CD4-positive, alpha-beta T cell (primary cell): ENCODE measurements at regions not wholly inside any gene's neighbourhood (a gene's known extent, or its start where the extent isn't known, plus 50 kb on each side); places are given as distances from the start of the nearest gene placed in this dataset.

Source experiments
- ATAC-seq: fragments of 200-7000 bp; cut with Tn5 transposase; one replicate; pipeline ENCODE4 v1.10.0; 2022; ENCODE audit warnings: mild to moderate bottlenecking; ENCODE audit not compliant: poor library complexity
- CTCF ChIA-PET: fragments of 350-600 bp; sonication (Branson Sonifier 250); formaldehyde crosslinking; loops from one replicate; lab custom pipeline; 2021; ENCODE audit warnings: antibody characterized with exemption, inconsistent platforms; lab: Charles Lee
- POLR2A ChIA-PET: fragments of 350-600 bp; sonication (Branson Sonifier 250); formaldehyde crosslinking; loops from one replicate; lab custom pipeline; 2021; ENCODE audit warnings: antibody characterized with exemption, inconsistent platforms; lab: Charles Lee
- DNase-seq, 14 experiments: peaks; one replicate each; pipeline ENCODE4 v3.0.0-alpha.2; 2013 to 2020; ENCODE audit warnings: mixed read lengths in 2 of 14
- H3K27ac ChIP-seq, 2 donors: one replicate each; pipeline versions ENCODE4 v1.5.1 to v1.7.0; 2013; ENCODE audit warnings: low read length in 2 of 2, low read depth in 1 of 2, mild to moderate bottlenecking in 1 of 2
- H3K27me3 ChIP-seq, 2 experiments: 1 replicate in 1 of 2; 2 replicates in 1 of 2; pipeline versions ENCODE4 v1.6.1 to v1.7.0; 2013; ENCODE audit warnings: low read length in 2 of 2, control low read depth in 1 of 2, mild to moderate bottlenecking in 1 of 2, moderate library complexity in 1 of 2; ENCODE audit not compliant: insufficient read depth in 2 of 2, control insufficient read depth in 1 of 2
- H3K36me3 ChIP-seq: one replicate; pipeline ENCODE4 v1.6.1; 2013; ENCODE audit warnings: low read length, control low read depth; ENCODE audit not compliant: insufficient read depth
- H3K4me1 ChIP-seq: one replicate; pipeline ENCODE4 v1.6.1; 2013; ENCODE audit warnings: low read length, control low read depth; ENCODE audit not compliant: insufficient read depth
- H3K4me3 ChIP-seq: one replicate; pipeline ENCODE4 v1.5.1; 2013; ENCODE audit warnings: mild to moderate bottlenecking, low read length, moderate library complexity
- H3K9me3 ChIP-seq, 2 experiments: 1 replicate in 1 of 2; 2 replicates in 1 of 2; pipeline versions ENCODE4 v1.6.1 to v1.7.0; 2013; ENCODE audit warnings: low read length in 2 of 2, mild to moderate bottlenecking in 2 of 2, control low read depth in 1 of 2, moderate library complexity in 1 of 2; ENCODE audit not compliant: control insufficient read depth in 1 of 2, insufficient read depth in 1 of 2
- H3K27ac Mint-ChIP-seq: one replicate; pipeline ENCODE4 v1.8.0; 2020; ENCODE audit warnings: mixed read lengths
- H3K27me3 Mint-ChIP-seq: one replicate; pipeline ENCODE4 v1.8.0; 2021; ENCODE audit warnings: mixed read lengths
- H3K36me3 Mint-ChIP-seq: one replicate; pipeline ENCODE4 v1.8.0; 2021; ENCODE audit warnings: low read depth, mixed read lengths
- H3K4me1 Mint-ChIP-seq: one replicate; pipeline ENCODE4 v1.8.0; 2021; ENCODE audit warnings: low read depth, mixed read lengths
- H3K4me3 Mint-ChIP-seq: one replicate; pipeline ENCODE4 v1.8.0; 2020; ENCODE audit warnings: mild to moderate bottlenecking, mixed read lengths
- H3K9me3 Mint-ChIP-seq: one replicate; pipeline ENCODE4 v1.8.0; 2020; ENCODE audit warnings: mixed read lengths
- CTCF ChIP-seq: fragments of 200-600 bp; IDR thresholded peaks from one replicate; pipeline ENCODE4 v1.8.0; 2022; ENCODE audit warnings: antibody characterized with exemption, mild to moderate bottlenecking
- intact Hi-C, 2 experiments: fragments of 100-400 bp; cut with DNase I in 1 of 2; cut with micrococcal nuclease in 1 of 2; formaldehyde crosslinking; loops; one replicate each; pipeline versions ENCODE4 v1.15.1 to v1.9.0; 2023 to 2025; cut with DNase I, micrococcal nuclease

DNA sequence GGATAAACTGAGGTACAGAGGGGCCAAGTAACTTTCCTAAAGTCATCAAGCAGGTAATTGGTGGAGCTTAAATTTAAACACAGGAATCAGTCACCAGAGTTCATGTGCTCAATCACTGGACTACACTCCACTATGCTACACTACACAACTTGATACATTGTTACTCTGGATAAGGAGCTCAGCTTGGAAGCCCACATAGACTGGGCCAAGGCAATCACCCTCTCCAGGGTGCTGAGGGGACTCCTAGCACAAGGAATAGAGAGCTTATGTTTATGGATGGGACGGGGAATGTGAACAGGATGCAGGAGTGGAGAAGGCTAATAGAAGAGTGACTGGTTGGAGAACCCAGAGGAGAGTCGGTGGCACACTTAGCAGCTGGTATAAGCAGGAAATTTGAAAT is 113.5 kb upstream of the NFIB start:
- H3K36me3 ChIP-seq, result no peaks in the 10 kb centered on the region
- no peak overlapping the region for H3K27ac ChIP-seq
- H3K9me3 Mint-ChIP-seq, result no peaks in the 10 kb centered on the region
- no peaks in the 10 kb centered on the region for H3K4me1 ChIP-seq
- H3K4me3 ChIP-seq, result no peak overlapping the region
- H3K4me3 Mint-ChIP-seq, result no peak overlapping the region
- no peak for DNase-seq
- H3K36me3 Mint-ChIP-seq, result no peaks in the 10 kb centered on the region
- peaks cover 6% of the 10 kb centered on the region for H3K27me3 Mint-ChIP-seq
- no peak for TF ChIP-seq CTCF
- no peaks in the 10 kb centered on the region for H3K4me1 Mint-ChIP-seq
- no peaks in the 10 kb centered on the region for H3K9me3 ChIP-seq
- ChIA-PET POLR2A (no interaction called here), CTCF (no interaction called here)
- no peak overlapping the region for H3K27ac Mint-ChIP-seq
- intact Hi-C loops, result no loop called here
- ATAC-seq, result no peak
- peaks cover 0 to 5% of the 10 kb centered on the region in 2 experiments for H3K27me3 ChIP-seq

DNA sequence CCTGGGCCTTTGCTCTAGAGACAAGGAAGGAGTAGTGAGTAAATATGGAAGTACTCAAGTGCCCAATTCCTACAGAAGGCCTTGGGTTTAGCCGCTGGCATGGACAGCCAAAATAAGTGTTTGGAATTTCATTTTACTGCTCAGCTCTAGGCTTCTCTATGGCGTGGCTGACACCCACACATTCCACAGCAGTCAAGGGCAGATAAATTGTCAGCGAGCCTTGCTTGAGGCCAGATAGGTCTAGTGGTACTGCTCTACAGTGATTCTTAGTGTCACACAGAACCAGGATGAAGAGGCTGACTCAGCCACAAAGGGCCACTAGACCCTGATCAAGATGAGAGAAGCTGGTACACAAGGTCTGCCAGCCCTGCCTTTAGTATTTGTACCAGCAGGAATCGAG is 111.0 kb upstream of the NFIB start:
- Mint-ChIP-seq H3K27me3 (peaks cover 3% of the 10 kb centered on the region), H3K27ac (no peak overlapping the region)

GRCh38 chr9:14424289-14424688 is 110.3 kb upstream of the NFIB start:
- Mint-ChIP-seq H3K4me1 (no peaks in the 10 kb centered on the region), H3K4me3 (no peak overlapping the region), H3K36me3 (no peaks in the 10 kb centered on the region), H3K27me3 (peaks cover 3% of the 10 kb centered on the region), H3K27ac (no peak overlapping the region), H3K9me3 (no peaks in the 10 kb centered on the region)
- intact Hi-C loops, result no loop called here
- ChIA-PET CTCF (no interaction called here), POLR2A (no interaction called here)
- H3K4me1 ChIP-seq, result no peaks in the 10 kb centered on the region
- no peaks in the 10 kb centered on the region for H3K9me3 ChIP-seq
- ATAC-seq (no peak), DNase-seq (no peak)
- H3K27me3 ChIP-seq, result peaks cover 0 to 5% of the 10 kb centered on the region in 2 experiments
- no peaks in the 10 kb centered on the region for H3K36me3 ChIP-seq
- H3K27ac ChIP-seq, result no peak overlapping the region
- H3K4me3 ChIP-seq, result no peak overlapping the region
- no peak for TF ChIP-seq CTCF

More for the DNA sequence above, 111.0 kb upstream of the NFIB start:
- Histone ChIP-seq H3K4me3 (no peak overlapping the region), H3K36me3 (no peaks in the 10 kb centered on the region), H3K9me3 (no peaks in the 10 kb centered on the region), H3K27ac (no peak overlapping the region), H3K4me1 (no peaks in the 10 kb centered on the region), H3K27me3 (peaks cover 0 to 5% of the 10 kb centered on the region in 2 experiments)
- ChIA-PET CTCF (no interaction called here), POLR2A (no interaction called here)
- DNase-seq, result no peak
- ATAC-seq, result no peak
- no peak for TF ChIP-seq CTCF
- no peaks in the 10 kb centered on the region for H3K9me3 Mint-ChIP-seq
- intact Hi-C loops, result no loop called here
- H3K36me3 Mint-ChIP-seq, result no peaks in the 10 kb centered on the region
- H3K4me1 Mint-ChIP-seq, result no peaks in the 10 kb centered on the region
- H3K4me3 Mint-ChIP-seq, result no peak overlapping the region
